ENCODE measurements at regions not wholly inside any gene's neighbourhood (a gene's known extent, or its start where the extent isn't known, plus 50 kb on each side); places are given as distances from the start of the nearest gene placed in this dataset.

DNA sequence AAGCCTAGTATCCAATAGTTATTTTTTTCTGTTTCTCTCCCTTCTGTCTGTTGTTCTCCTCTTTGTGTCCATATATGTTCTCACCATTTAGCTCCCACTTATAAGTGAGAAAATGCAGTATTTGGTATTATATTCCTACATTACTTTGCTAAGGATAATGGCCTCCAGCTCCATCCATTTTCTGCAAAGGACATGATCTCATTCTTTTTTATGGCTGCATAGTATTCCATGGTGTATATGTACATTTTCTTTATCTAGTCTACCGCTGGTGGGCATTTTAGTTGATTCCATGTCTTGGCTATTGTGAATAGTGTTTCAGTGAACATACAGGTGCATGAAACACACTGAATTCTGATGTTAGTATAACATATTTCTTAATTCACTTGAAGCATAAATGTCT is 348.9 kb upstream of the TRPC7 start:
- Histone ChIP-seq H3K36me3 (ENCODE audit: insufficient read depth, low read length, poor library complexity, severe bottlenecking) (no peaks in the 10 kb centered on the region), H3K27me3 (replicated peaks; ENCODE audit: insufficient read depth, low read depth, low read length, poor library complexity) (peaks cover 9% of the 10 kb centered on the region), H3K4me1 (ENCODE audit: insufficient read depth, low read length, poor library complexity, severe bottlenecking) (no peaks in the 10 kb centered on the region), H3K27ac (ENCODE audit: low read depth, low read length, poor library complexity, severe bottlenecking) (no peak overlapping the region), H3K9me3 (ENCODE audit: low read depth, low read length, poor library complexity, severe bottlenecking) (no peaks in the 10 kb centered on the region), H3K4me3 (ENCODE audit: low read depth, low read length, poor library complexity, severe bottlenecking) (no peak overlapping the region)
- DNase-seq (ENCODE audit: low spot score), result no peak
- intact Hi-C loops (cut with micrococcal nuclease; ENCODE audit: unreplicated experiment), result no loop called here
- ChIA-PET CTCF (no interaction called here), POLR2A (ENCODE audit: low non-redundant PET) (no interaction called here)
- no TSS peak for BruUV-seq (replicated peaks)
- TF ChIP-seq, protein P1, sequence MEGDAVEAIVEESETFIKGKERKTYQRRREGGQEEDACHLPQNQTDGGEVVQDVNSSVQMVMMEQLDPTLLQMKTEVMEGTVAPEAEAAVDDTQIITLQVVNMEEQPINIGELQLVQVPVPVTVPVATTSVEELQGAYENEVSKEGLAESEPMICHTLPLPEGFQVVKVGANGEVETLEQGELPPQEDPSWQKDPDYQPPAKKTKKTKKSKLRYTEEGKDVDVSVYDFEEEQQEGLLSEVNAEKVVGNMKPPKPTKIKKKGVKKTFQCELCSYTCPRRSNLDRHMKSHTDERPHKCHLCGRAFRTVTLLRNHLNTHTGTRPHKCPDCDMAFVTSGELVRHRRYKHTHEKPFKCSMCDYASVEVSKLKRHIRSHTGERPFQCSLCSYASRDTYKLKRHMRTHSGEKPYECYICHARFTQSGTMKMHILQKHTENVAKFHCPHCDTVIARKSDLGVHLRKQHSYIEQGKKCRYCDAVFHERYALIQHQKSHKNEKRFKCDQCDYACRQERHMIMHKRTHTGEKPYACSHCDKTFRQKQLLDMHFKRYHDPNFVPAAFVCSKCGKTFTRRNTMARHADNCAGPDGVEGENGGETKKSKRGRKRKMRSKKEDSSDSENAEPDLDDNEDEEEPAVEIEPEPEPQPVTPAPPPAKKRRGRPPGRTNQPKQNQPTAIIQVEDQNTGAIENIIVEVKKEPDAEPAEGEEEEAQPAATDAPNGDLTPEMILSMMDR (conservative IDR thresholded peaks at IDR 0.05; ENCODE audit: low read depth, low read length), result no peak
- TF ChIP-seq EZH2 (IDR thresholded peaks at IDR 0.05; ENCODE audit: borderline replicate concordance, low read depth, low read length, poor library complexity, severe bottlenecking), result no peak

GRCh38 chr5:136712628-136713027 is 347.3 kb upstream of the TRPC7 start:
- intact Hi-C loops (cut with micrococcal nuclease; ENCODE audit: unreplicated experiment), result no loop called here
- DNase-seq (ENCODE audit: low spot score), result no peak
- no peaks in the 10 kb centered on the region for H3K9me3 ChIP-seq (ENCODE audit: low read depth, low read length, poor library complexity, severe bottlenecking)
- no peak overlapping the region for H3K4me3 ChIP-seq (ENCODE audit: low read depth, low read length, poor library complexity, severe bottlenecking)
- H3K27ac ChIP-seq (ENCODE audit: low read depth, low read length, poor library complexity, severe bottlenecking), result no peak overlapping the region
- POLR2A ChIA-PET (ENCODE audit: low non-redundant PET), result no interaction called here
- BruUV-seq (replicated peaks), result no TSS peak
- peaks cover 17% of the 10 kb centered on the region for H3K27me3 ChIP-seq (replicated peaks; ENCODE audit: insufficient read depth, low read depth, low read length, poor library complexity)
- TF ChIP-seq, protein P1 (conservative IDR thresholded peaks at IDR 0.05; ENCODE audit: low read depth, low read length), result no peak
- no peak for TF ChIP-seq EZH2 (IDR thresholded peaks at IDR 0.05; ENCODE audit: borderline replicate concordance, low read depth, low read length, poor library complexity, severe bottlenecking)
- no peaks in the 10 kb centered on the region for H3K36me3 ChIP-seq (ENCODE audit: insufficient read depth, low read length, poor library complexity, severe bottlenecking)
- CTCF ChIA-PET, result no interaction called here
- no peaks in the 10 kb centered on the region for H3K4me1 ChIP-seq (ENCODE audit: insufficient read depth, low read length, poor library complexity, severe bottlenecking)

DNA sequence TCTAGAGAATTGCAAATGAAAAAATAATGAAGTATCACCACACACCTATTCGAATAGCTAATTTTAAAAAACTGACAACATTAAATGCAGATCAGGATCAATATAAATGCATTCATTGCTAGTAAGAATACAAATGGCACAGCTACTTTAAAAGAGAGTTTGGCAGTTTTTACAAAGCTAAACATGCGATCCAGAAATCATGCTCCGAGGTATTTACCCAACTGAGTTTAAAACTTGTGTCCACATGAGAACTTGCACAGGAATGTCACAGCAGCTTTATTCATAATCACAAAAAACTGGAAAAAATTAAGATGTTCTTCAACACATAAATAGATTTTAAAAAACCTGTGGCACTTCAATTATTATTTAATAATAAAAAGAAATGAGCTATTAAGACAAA is 345.5 kb upstream of the TRPC7 start:
- intact Hi-C loops (cut with micrococcal nuclease; ENCODE audit: unreplicated experiment), result no loop called here
- H3K27ac ChIP-seq (ENCODE audit: low read depth, low read length, poor library complexity, severe bottlenecking), result no peak overlapping the region
- ChIA-PET CTCF (no interaction called here), POLR2A (ENCODE audit: low non-redundant PET) (no interaction called here)
- H3K36me3 ChIP-seq (ENCODE audit: insufficient read depth, low read length, poor library complexity, severe bottlenecking), result no peaks in the 10 kb centered on the region
- DNase-seq (ENCODE audit: low spot score), result no peak
- TF ChIP-seq EZH2 (IDR thresholded peaks at IDR 0.05; ENCODE audit: borderline replicate concordance, low read depth, low read length, poor library complexity, severe bottlenecking), result no peak
- TF ChIP-seq, protein P1 (conservative IDR thresholded peaks at IDR 0.05; ENCODE audit: low read depth, low read length), result no peak
- no peaks in the 10 kb centered on the region for H3K9me3 ChIP-seq (ENCODE audit: low read depth, low read length, poor library complexity, severe bottlenecking)
- H3K4me1 ChIP-seq (ENCODE audit: insufficient read depth, low read length, poor library complexity, severe bottlenecking), result no peaks in the 10 kb centered on the region
- H3K27me3 ChIP-seq (replicated peaks; ENCODE audit: insufficient read depth, low read depth, low read length, poor library complexity), result peaks cover 35% of the 10 kb centered on the region
- no peak overlapping the region for H3K4me3 ChIP-seq (ENCODE audit: low read depth, low read length, poor library complexity, severe bottlenecking)
- BruUV-seq (replicated peaks), result no TSS peak

Data from A673 (cell line).